ENCODE measurements at regions not wholly inside any gene's neighbourhood (a gene's known extent, or its start where the extent isn't known, plus 50 kb on each side); places are given as distances from the start of the nearest gene placed in this dataset.

- Histone ChIP-seq H3K27ac (ENCODE audit: low read depth, low read length) (no peak overlapping the region), H3K27me3 (ENCODE audit: control insufficient read depth, low read length) (no peaks in the 10 kb centered on the region), H3K4me3 (ENCODE audit: low read length) (no peak overlapping the region), H4K20me1 (ENCODE audit: control insufficient read depth, insufficient read depth, low read depth, low read length) (no peaks in the 10 kb centered on the region), H3K36me3 (ENCODE audit: control insufficient read depth, low read length) (no peaks in the 10 kb centered on the region), H3K4me1 (ENCODE audit: control insufficient read depth, low read length) (no peaks in the 10 kb centered on the region), H3F3A (ENCODE audit: control insufficient read depth, insufficient read depth) (no peaks in the 10 kb centered on the region), H3K79me2 (ENCODE audit: control insufficient read depth, low read length) (no peaks in the 10 kb centered on the region), H3K4me2 (ENCODE audit: low read length) (no peak overlapping the region), H3K9me2 (replicated peaks; ENCODE audit: control insufficient read depth, low read length) (no peaks in the 10 kb centered on the region), H3K9me3 (ENCODE audit: control insufficient read depth, insufficient read depth, low read length) (no peaks in the 10 kb centered on the region)
- TF ChIP-seq CTCF (IDR thresholded peaks at IDR 0.05; ENCODE audit: low read depth, low read length, poor library complexity, severe bottlenecking) (no peak), EZH2phosphoT487 (IDR thresholded peaks at IDR 0.05; ENCODE audit: borderline replicate concordance, low read length) (no peak)
Measured at GRCh38 chr7:91759205-91759863, 121.2 kb downstream of the MTERF1 start.

- H3K9me3 ChIP-seq (ENCODE audit: control insufficient read depth, insufficient read depth, low read length): no peaks in the 10 kb centered on the region
- no peaks in the 10 kb centered on the region for H3K4me1 ChIP-seq (ENCODE audit: control insufficient read depth, low read length)
- H3F3A ChIP-seq (ENCODE audit: control insufficient read depth, insufficient read depth): no peaks in the 10 kb centered on the region
- no peak overlapping the region for H3K4me2 ChIP-seq (ENCODE audit: low read length)
- no peak for TF ChIP-seq EZH2phosphoT487 (IDR thresholded peaks at IDR 0.05; ENCODE audit: borderline replicate concordance, low read length)
- TF ChIP-seq CTCF (IDR thresholded peaks at IDR 0.05; ENCODE audit: low read depth, low read length, poor library complexity, severe bottlenecking): no peak
- H4K20me1 ChIP-seq (ENCODE audit: control insufficient read depth, insufficient read depth, low read depth, low read length): no peaks in the 10 kb centered on the region
- H3K4me3 ChIP-seq (ENCODE audit: low read length): no peak overlapping the region
- no peaks in the 10 kb centered on the region for H3K36me3 ChIP-seq (ENCODE audit: control insufficient read depth, low read length)
- no peak overlapping the region for H3K27ac ChIP-seq (ENCODE audit: low read depth, low read length)
- no peaks in the 10 kb centered on the region for H3K27me3 ChIP-seq (ENCODE audit: control insufficient read depth, low read length)
- H3K9me2 ChIP-seq (replicated peaks; ENCODE audit: control insufficient read depth, low read length): no peaks in the 10 kb centered on the region
- no peaks in the 10 kb centered on the region for H3K79me2 ChIP-seq (ENCODE audit: control insufficient read depth, low read length)
Measured at GRCh38 chr7:91767820-91768219, 112.7 kb downstream of the MTERF1 start.

- Histone ChIP-seq H4K20me1 (ENCODE audit: control insufficient read depth, insufficient read depth, low read depth, low read length) (no peaks in the 10 kb centered on the region), H3K4me2 (ENCODE audit: low read length) (no peak overlapping the region), H3K79me2 (ENCODE audit: control insufficient read depth, low read length) (no peaks in the 10 kb centered on the region), H3K27ac (ENCODE audit: low read depth, low read length) (no peak overlapping the region), H3F3A (ENCODE audit: control insufficient read depth, insufficient read depth) (no peaks in the 10 kb centered on the region), H3K4me3 (ENCODE audit: low read length) (no peak overlapping the region), H3K9me2 (replicated peaks; ENCODE audit: control insufficient read depth, low read length) (no peaks in the 10 kb centered on the region), H3K36me3 (ENCODE audit: control insufficient read depth, low read length) (no peaks in the 10 kb centered on the region), H3K27me3 (ENCODE audit: control insufficient read depth, low read length) (0 out of 2 replicates have a peak, but pooled peaks cover 3% of the 10 kb centered on the region), H3K9me3 (ENCODE audit: control insufficient read depth, insufficient read depth, low read length) (no peaks in the 10 kb centered on the region), H3K4me1 (ENCODE audit: control insufficient read depth, low read length) (no peaks in the 10 kb centered on the region)
- no peak for TF ChIP-seq CTCF (IDR thresholded peaks at IDR 0.05; ENCODE audit: low read depth, low read length, poor library complexity, severe bottlenecking)
- no peak for TF ChIP-seq EZH2phosphoT487 (IDR thresholded peaks at IDR 0.05; ENCODE audit: borderline replicate concordance, low read length)
Measured at GRCh38 chr7:91771394-91771793, 109.1 kb downstream of the MTERF1 start.

Data from DOHH2 (cell line).